K562 (cell line): ENCODE measurements at regions not wholly inside any gene's neighbourhood (a gene's known extent, or its start where the extent isn't known, plus 50 kb on each side); places are given as distances from the start of the nearest gene placed in this dataset.

Experiments
- COPS2 ChIP-seq: fragments of 450-650 bp; conservative IDR thresholded peaks from 2 replicates; pipeline ENCODE4 v1.6.1; 2016; ENCODE audit warnings: mild to moderate bottlenecking, moderate library complexity
- E2F6 ChIP-seq, 2 experiments: IDR thresholded peaks; 2 replicates each; pipeline ENCODE4 v1.6.1; 2011; ENCODE audit warnings: borderline replicate concordance in 1 of 2, control low read depth in 1 of 2, low read depth in 1 of 2, low read length in 1 of 2, mild to moderate bottlenecking in 1 of 2, mixed read lengths in 1 of 2, moderate library complexity in 1 of 2; ENCODE audit not compliant: insufficient read depth in 1 of 2, insufficient read length in 1 of 2, poor library complexity in 1 of 2, severe bottlenecking in 1 of 2; ENCODE audit errors: extremely low read depth in 1 of 2
- ZBED1 ChIP-seq: IDR thresholded peaks from 2 replicates; pipeline ENCODE4 v1.6.1; 2014
- ZNF347 ChIP-seq: fragments of 450-650 bp; formaldehyde crosslinking; IDR thresholded peaks from 2 replicates; pipeline ENCODE4 v1.4.0; 2020; ENCODE audit warnings: low read depth, mild to moderate bottlenecking, moderate library complexity
- ZNF592 ChIP-seq: fragments of 450-650 bp; IDR thresholded peaks from 2 replicates; pipeline ENCODE4 v1.6.1; 2017; ENCODE audit warnings: antibody characterized with exemption, mild to moderate bottlenecking

GRCh38 chr6:14709900-14710299 is 536.0 kb upstream of the JARID2 start (continued):
- TF ChIP-seq ZNF592 = peak; percentile 70; the same call in 1 of the 2 replicates
- TF ChIP-seq ZBED1 = no peak
- TF ChIP-seq E2F6 (IDR thresholded peaks at IDR 0.05; ENCODE audit: borderline replicate concordance in 1 of 2, extremely low read depth in 1 of 2, insufficient read depth in 1 of 2, insufficient read length in 1 of 2, low read depth in 1 of 2, low read length in 1 of 2, poor library complexity in 1 of 2, severe bottlenecking in 1 of 2) = peak in 1 of 2 experiments; percentile 37
- TF ChIP-seq COPS2 = no peak
- no peak for TF ChIP-seq ZNF347 (CRISPR knock-in tag)
